Peyer's patch (tissue), 4 donors: ENCODE measurements at regions not wholly inside any gene's neighbourhood (a gene's known extent, or its start where the extent isn't known, plus 50 kb on each side); places are given as distances from the start of the nearest gene placed in this dataset.

ENCODE experiments used
- DNase-seq, 3 donors: peaks; one replicate each; pipeline ENCODE4 v3.0.0-alpha.2; 2017 to 2019
- H3K27ac ChIP-seq, 4 donors: fragments of 200-600 bp; sonication (generic); one replicate each; pipeline ENCODE4 v1.5.1; 2016 to 2019
- H3K27me3 ChIP-seq, 2 donors: fragments of 200-600 bp; sonication (generic); one replicate each; pipeline ENCODE4 v1.5.1; 2019
- H3K36me3 ChIP-seq, 3 donors: fragments of 200-600 bp; sonication (generic); one replicate each; pipeline ENCODE4 v1.5.1; 2016 to 2019
- H3K4me1 ChIP-seq, 4 donors: fragments of 200-600 bp; sonication (generic); one replicate each; pipeline ENCODE4 v1.5.1; 2016 to 2019
- H3K4me3 ChIP-seq, 4 donors: fragments of 200-600 bp; sonication (generic); 1 replicate in 3 of 4; 2 replicates in 1 of 4; pipeline ENCODE4 v1.5.1; 2016 to 2019; ENCODE audit warnings: mild to moderate bottlenecking in 1 of 4
- H3K9me3 ChIP-seq, 4 donors: fragments of 200-600 bp; sonication (generic); one replicate each; pipeline ENCODE4 v1.5.1; 2016 to 2019; ENCODE audit warnings: mild to moderate bottlenecking in 1 of 4
- POLR2A ChIP-seq, 2 donors: fragments of 450-650 bp; IDR thresholded peaks; one replicate each; pipeline ENCODE4 v1.5.1; 2017; ENCODE audit warnings: antibody characterized with exemption in 2 of 2, mild to moderate bottlenecking in 2 of 2, moderate library complexity in 2 of 2
- TF ChIP-seq, protein P1 (sequence below), 6 experiments: fragments of 450-650 bp in 4 of 6; fragments of 200-600 bp in 2 of 6; sonication (generic) in 1 of 6; IDR thresholded peaks; one replicate each; pipeline ENCODE4 v1.5.1; 2017 to 2019; ENCODE audit warnings: antibody characterized with exemption in 6 of 6, mild to moderate bottlenecking in 3 of 6, moderate library complexity in 1 of 6

DNA sequence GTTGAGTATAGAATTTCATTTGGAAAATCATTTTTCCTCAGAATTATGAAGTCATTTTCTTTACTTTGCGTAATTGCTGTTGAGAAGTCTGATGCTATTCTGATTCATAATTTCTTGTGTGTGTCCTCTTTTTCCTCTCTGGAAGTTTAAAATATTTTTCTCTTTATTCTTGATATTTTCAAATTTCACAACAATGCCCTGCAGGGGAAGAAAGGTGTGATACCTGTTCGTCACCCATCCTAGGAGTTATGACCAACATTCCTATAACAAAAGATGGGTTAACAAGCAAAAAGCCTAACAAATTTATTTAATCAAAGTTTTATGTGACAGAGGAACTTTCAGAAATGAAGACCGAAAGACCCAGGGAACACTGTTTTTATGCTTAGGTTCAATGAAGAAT lies 171.5 kb upstream of the AKIRIN2 start:
- no peaks in the 10 kb centered on the region for H3K27me3 ChIP-seq
- no peak overlapping the region for H3K27ac ChIP-seq
- no peak for DNase-seq
- TF ChIP-seq, protein P1, sequence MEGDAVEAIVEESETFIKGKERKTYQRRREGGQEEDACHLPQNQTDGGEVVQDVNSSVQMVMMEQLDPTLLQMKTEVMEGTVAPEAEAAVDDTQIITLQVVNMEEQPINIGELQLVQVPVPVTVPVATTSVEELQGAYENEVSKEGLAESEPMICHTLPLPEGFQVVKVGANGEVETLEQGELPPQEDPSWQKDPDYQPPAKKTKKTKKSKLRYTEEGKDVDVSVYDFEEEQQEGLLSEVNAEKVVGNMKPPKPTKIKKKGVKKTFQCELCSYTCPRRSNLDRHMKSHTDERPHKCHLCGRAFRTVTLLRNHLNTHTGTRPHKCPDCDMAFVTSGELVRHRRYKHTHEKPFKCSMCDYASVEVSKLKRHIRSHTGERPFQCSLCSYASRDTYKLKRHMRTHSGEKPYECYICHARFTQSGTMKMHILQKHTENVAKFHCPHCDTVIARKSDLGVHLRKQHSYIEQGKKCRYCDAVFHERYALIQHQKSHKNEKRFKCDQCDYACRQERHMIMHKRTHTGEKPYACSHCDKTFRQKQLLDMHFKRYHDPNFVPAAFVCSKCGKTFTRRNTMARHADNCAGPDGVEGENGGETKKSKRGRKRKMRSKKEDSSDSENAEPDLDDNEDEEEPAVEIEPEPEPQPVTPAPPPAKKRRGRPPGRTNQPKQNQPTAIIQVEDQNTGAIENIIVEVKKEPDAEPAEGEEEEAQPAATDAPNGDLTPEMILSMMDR (IDR thresholded peaks at IDR 0.05), result no peak
- TF ChIP-seq POLR2A (IDR thresholded peaks at IDR 0.05), result no peak
- H3K36me3 ChIP-seq, result no peaks in the 10 kb centered on the region
- no peak overlapping the region for H3K4me3 ChIP-seq
- no peaks in the 10 kb centered on the region for H3K9me3 ChIP-seq
- no peaks in the 10 kb centered on the region for H3K4me1 ChIP-seq

DNA sequence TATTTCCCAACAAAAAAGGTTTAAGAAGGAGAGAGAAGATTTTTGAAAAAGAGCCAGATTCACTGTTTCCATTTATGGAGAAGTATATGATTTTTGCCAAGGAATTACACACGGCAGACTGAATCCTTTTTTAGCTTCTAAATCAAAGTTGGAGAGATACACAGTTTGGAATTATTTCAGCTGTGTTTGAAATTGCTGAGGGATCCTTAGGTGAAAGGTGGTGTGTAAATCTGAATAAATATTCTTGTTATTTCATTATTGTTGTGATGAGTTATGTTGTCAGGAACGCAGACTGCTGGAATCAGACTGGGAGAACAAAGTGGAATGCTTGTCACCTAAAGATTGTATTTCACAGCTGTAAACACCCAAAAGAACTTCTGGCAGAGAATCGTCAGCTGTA lies 168.5 kb upstream of the AKIRIN2 start:
- H3K27me3 ChIP-seq, result no peaks in the 10 kb centered on the region
- H3K9me3 ChIP-seq, result no peaks in the 10 kb centered on the region
- no peak for TF ChIP-seq POLR2A (IDR thresholded peaks at IDR 0.05)
- TF ChIP-seq, protein P1 (IDR thresholded peaks at IDR 0.05), result no peak
- H3K27ac ChIP-seq, result no peak overlapping the region
- no peaks in the 10 kb centered on the region for H3K36me3 ChIP-seq
- H3K4me1 ChIP-seq, result no peaks in the 10 kb centered on the region
- DNase-seq, result no peak
- H3K4me3 ChIP-seq, result no peak overlapping the region

DNA sequence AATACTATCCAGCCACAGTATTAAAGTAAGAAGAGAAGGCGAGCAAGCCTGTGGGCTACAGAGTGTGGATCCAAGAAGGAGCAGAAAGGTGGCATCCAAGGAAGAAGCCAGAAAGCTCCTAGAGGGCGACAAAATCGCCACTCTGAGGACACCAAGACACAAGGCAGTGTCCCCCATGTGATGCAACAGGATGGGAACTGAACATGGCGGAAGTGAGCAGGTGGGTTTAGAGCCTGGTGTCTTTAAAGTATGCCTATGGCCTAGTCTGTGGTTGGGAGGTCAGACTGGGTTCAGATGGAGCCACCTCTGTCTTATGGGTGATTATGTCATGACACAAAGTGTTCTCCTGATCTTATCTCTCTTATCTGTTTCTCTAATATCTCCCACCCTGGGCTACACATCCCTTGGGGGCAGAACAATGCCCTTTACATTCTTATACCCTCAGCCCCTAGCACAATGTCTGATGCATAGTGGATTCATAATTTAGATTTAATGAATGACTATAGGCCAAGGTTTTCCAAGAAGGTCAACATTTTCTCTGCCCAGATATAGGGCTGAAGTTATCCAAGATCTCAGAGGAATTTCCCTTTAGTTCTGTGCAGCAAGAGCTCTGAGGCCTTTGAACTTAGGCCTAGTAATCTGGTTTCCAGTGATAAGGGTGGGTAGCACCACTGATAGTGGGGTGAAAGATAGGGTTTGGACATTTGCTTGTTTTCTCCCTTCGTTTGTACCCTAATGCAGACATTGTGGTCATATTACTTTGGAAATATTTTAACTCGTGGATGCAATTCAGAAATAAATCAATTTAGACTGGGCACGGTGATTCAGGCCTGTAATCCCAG lies 167.3 kb upstream of the AKIRIN2 start:
- H3K27ac ChIP-seq, result no peak overlapping the region
- no peak for TF ChIP-seq POLR2A (IDR thresholded peaks at IDR 0.05)
- TF ChIP-seq, protein P1 (IDR thresholded peaks at IDR 0.05), result no peak
- no peaks in the 10 kb centered on the region for H3K9me3 ChIP-seq
- H3K4me1 ChIP-seq, result no peaks in the 10 kb centered on the region
- no peaks in the 10 kb centered on the region for H3K27me3 ChIP-seq
- H3K4me3 ChIP-seq, result no peak overlapping the region
- no peaks in the 10 kb centered on the region for H3K36me3 ChIP-seq
- DNase-seq, result no peak

DNA sequence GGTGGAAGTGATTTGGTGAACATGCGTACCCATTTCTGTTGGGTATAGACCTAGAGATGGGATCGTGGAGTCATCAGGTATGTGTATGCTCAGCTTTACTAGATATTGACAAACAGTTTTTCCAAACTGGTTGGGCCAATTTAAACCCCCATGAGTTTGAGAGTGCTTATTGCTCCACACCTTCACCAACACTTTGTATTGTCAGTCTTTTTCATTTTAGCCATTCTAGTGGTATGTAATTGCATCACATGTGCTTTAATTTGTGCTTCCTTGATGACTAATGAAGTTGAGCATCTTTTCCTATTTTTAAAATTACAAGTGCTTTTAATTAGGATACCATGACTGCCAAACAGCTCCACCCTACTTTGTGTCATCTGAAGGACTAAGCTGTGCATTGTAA lies 158.9 kb upstream of the AKIRIN2 start:
- DNase-seq, result no peak
- H3K4me3 ChIP-seq, result no peak overlapping the region
- TF ChIP-seq POLR2A (IDR thresholded peaks at IDR 0.05), result no peak
- TF ChIP-seq, protein P1 (IDR thresholded peaks at IDR 0.05), result no peak
- no peaks in the 10 kb centered on the region for H3K4me1 ChIP-seq
- no peaks in the 10 kb centered on the region for H3K27me3 ChIP-seq
- no peaks in the 10 kb centered on the region for H3K9me3 ChIP-seq
- no peak overlapping the region for H3K27ac ChIP-seq
- no peaks in the 10 kb centered on the region for H3K36me3 ChIP-seq

DNA sequence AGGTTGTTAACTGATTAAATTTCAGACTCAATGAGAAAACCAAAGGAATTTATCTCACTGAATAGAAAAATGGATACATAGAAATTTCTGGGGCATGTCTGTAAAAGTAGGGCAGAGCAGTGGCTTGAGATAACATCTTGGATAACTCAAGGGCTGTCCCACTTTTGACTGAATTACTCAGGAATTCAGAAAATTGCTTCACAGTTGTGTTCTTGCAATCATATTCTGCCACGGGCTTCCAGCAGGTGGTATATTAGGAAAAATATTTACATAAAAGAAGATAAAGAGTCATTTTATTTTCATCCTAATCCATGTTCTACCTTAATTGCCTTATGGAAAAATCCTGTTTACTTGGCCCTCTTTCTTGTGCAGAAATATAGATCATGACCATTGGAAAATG lies 156.4 kb upstream of the AKIRIN2 start:
- no peaks in the 10 kb centered on the region for H3K36me3 ChIP-seq
- TF ChIP-seq, protein P1 (IDR thresholded peaks at IDR 0.05), result no peak
- no peak for TF ChIP-seq POLR2A (IDR thresholded peaks at IDR 0.05)

More for the DNA sequence above, 156.4 kb upstream of the AKIRIN2 start:
- Histone ChIP-seq H3K27ac (no peak overlapping the region), H3K27me3 (no peaks in the 10 kb centered on the region), H3K9me3 (no peaks in the 10 kb centered on the region), H3K4me1 (no peaks in the 10 kb centered on the region), H3K4me3 (no peak overlapping the region)
- DNase-seq, result no peak
